ENCODE measurements at regions not wholly inside any gene's neighbourhood (a gene's known extent, or its start where the extent isn't known, plus 50 kb on each side); places are given as distances from the start of the nearest gene placed in this dataset. TPM values are rescaled to one million over a fixed set of nuclear protein-coding genes. Genes with fewer than 3 reads are reported as not detected.
"Not testable (repeated sequence)": the region's sequence is repeated elsewhere in the genome, so short reads cannot be mapped to it uniquely, and the experiment has no call there.

GRCh38 chr2:242159921-242160320 lies 290.4 kb downstream of the RTP5 start:
- CTCF ChIA-PET; DNase-seq (ENCODE audit: low read depth); H3K4me3 ChIP-seq (ENCODE audit: low read depth, low read length); H3K36me3 ChIP-seq (ENCODE audit: control insufficient read depth, insufficient read depth, low read length); H3K27me3 ChIP-seq (ENCODE audit: control insufficient read depth, insufficient read depth, low read length); POLR2A ChIA-PET: not testable (repeated sequence)

GRCh38 chr2:242165115-242165514 lies 295.6 kb downstream of the RTP5 start:
- H3K4me3 ChIP-seq (ENCODE audit: low read depth, low read length); POLR2A ChIA-PET; H3K27me3 ChIP-seq (ENCODE audit: control insufficient read depth, insufficient read depth, low read length); H3K36me3 ChIP-seq (ENCODE audit: control insufficient read depth, insufficient read depth, low read length); DNase-seq (ENCODE audit: low read depth); CTCF ChIA-PET: not testable (repeated sequence)

GRCh38 chr2:242171290-242171689 lies 301.8 kb downstream of the RTP5 start:
- CTCF ChIA-PET; H3K36me3 ChIP-seq (ENCODE audit: control insufficient read depth, insufficient read depth, low read length); DNase-seq (ENCODE audit: low read depth); H3K27me3 ChIP-seq (ENCODE audit: control insufficient read depth, insufficient read depth, low read length); H3K4me3 ChIP-seq (ENCODE audit: low read depth, low read length); POLR2A ChIA-PET: not testable (repeated sequence)

Small RNA genes lying in the stretch of these regions (small RNA-seq; reads per million reads assigned to genes)
- not detected for gene CICP10 (ENCODE audit: insufficient read length, low read depth, low replicate concordance)
- gene SEPT14P2 (ENCODE audit: insufficient read length, low read depth, low replicate concordance): not detected

All from BJ (cell line).